Thyroid gland (tissue), 4 donors: ENCODE measurements at regions not wholly inside any gene's neighbourhood (a gene's known extent, or its start where the extent isn't known, plus 50 kb on each side); places are given as distances from the start of the nearest gene placed in this dataset.

Experiments used
- DNase-seq, 2 donors: peaks; one replicate each; pipeline ENCODE4 v3.0.0-alpha.2; 2019
- H3K27ac ChIP-seq, 3 donors: fragments of 200-600 bp; sonication (generic); 1 replicate in 2 of 3; 2 replicates in 1 of 3; pipeline ENCODE4 v1.5.1; 2016 to 2019; ENCODE audit warnings: mild to moderate bottlenecking in 1 of 3, moderate library complexity in 1 of 3
- H3K27me3 ChIP-seq: fragments of 200-600 bp; sonication (generic); one replicate; pipeline ENCODE4 v1.5.1; 2019
- H3K36me3 ChIP-seq, 2 donors: fragments of 200-600 bp; sonication (generic); one replicate each; pipeline ENCODE4 v1.5.1; 2016 to 2019
- H3K4me1 ChIP-seq, 2 donors: fragments of 200-600 bp; sonication (generic); one replicate each; pipeline ENCODE4 v1.5.1; 2017 to 2019
- H3K4me3 ChIP-seq, 3 donors: fragments of 200-600 bp; sonication (generic); replicated peaks in 1 of 3; 1 replicate in 2 of 3; 2 replicates in 1 of 3; pipeline ENCODE4 v1.5.1; 2016; ENCODE audit warnings: mild to moderate bottlenecking in 1 of 3
- H3K9me3 ChIP-seq: fragments of 200-600 bp; sonication (generic); one replicate; pipeline ENCODE4 v1.5.1; 2017
- CTCF ChIP-seq, 6 experiments: fragments of 200-600 bp in 3 of 6; fragments of 450-650 bp in 3 of 6; sonication (generic) in 3 of 6; IDR thresholded peaks; one replicate each; pipeline ENCODE4 v1.5.1; 2016 to 2019; ENCODE audit warnings: antibody characterized with exemption in 6 of 6, mild to moderate bottlenecking in 2 of 6, inconsistent platforms in 1 of 6, moderate library complexity in 1 of 6
- POLR2A ChIP-seq, 2 donors: fragments of 450-650 bp; IDR thresholded peaks; one replicate each; pipeline ENCODE4 v1.6.1; 2017; ENCODE audit warnings: antibody characterized with exemption in 2 of 2, mild to moderate bottlenecking in 2 of 2, moderate library complexity in 1 of 2
- WGBS, 2 donors: methylation state at CpG; one replicate each; pipeline ENCODE4 v1.1.5; 2017; 5-methylcytosine and 5-hydroxymethylcytosine counted together
- intact Hi-C: fragments of 100-400 bp; cut with DNase I; formaldehyde crosslinking; loops from one replicate; pipeline ENCODE4 v1.15.1; 2023

DNA sequence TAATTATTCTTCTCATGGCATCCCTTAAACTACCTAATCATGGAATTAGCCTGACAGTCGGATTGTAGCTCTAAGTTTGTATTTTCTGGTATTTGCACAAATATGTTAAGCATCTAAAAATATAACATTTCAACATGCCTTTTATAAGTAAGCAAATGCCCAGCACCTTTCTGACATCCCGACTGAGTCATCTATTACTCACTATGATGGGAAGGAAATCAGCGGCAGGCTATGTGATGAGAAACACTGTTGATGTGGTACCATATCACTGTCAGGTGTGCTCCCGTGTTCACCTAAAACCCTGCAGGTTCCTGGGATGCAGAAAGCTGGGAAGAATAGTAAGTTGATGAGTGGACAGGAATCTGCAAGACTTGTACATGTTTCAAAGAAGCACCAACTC, 367.8 kb upstream of the IL12A start:
- Histone ChIP-seq H3K9me3 (no peaks in the 10 kb centered on the region), H3K27me3 (no peaks in the 10 kb centered on the region), H3K36me3 (no peaks in the 10 kb centered on the region), H3K27ac (no peak overlapping the region), H3K4me3 (no peak overlapping the region), H3K4me1 (no peaks in the 10 kb centered on the region)
- no peak for DNase-seq
- WGBS, 2 donors = 82 to 85% methylated on average over 4 of the region's 4 CpGs
- intact Hi-C loops = no loop called here
- TF ChIP-seq POLR2A (IDR thresholded peaks at IDR 0.05) = no peak
- no peak for TF ChIP-seq CTCF (IDR thresholded peaks at IDR 0.05)

- H3K9me3 ChIP-seq = no peaks in the 10 kb centered on the region
- TF ChIP-seq CTCF (IDR thresholded peaks at IDR 0.05) = no peak
- TF ChIP-seq POLR2A (IDR thresholded peaks at IDR 0.05) = no peak
- no peaks in the 10 kb centered on the region for H3K4me1 ChIP-seq
- WGBS, 2 donors = 75 to 87% methylated on average over 2 of the region's 2 CpGs
- H3K36me3 ChIP-seq = no peaks in the 10 kb centered on the region
- no peak overlapping the region for H3K27ac ChIP-seq
- no peaks in the 10 kb centered on the region for H3K27me3 ChIP-seq
- H3K4me3 ChIP-seq = no peak overlapping the region
- no peak for DNase-seq
- intact Hi-C loops = no loop called here
These were observed 364.0 kb upstream of the IL12A start for GRCh38 chr3:159624616-159625015.

DNA sequence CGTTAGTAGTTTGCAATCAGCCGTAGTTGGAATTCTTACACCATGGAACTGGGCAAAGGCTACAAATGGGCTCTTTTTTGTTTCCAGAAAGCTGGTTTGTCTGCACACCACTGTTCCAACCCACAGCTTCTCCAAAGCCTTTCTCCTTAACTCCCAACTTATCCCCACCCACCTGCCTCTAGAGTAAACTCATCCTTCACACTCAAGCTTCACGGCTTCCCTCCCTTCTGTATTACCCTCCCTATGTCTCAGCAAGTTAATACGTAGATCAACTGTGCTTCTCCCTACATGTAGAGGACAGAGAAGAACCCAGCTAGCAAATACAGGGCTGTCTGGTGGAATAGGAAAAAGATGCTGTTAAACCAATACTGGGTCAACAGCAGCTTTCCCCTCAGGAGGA, 363.0 kb upstream of the IL12A start:
- WGBS, 2 donors = 84 to 85% methylated on average over 4 of the region's 4 CpGs
- no peak for DNase-seq
- TF ChIP-seq POLR2A (IDR thresholded peaks at IDR 0.05) (no peak), CTCF (IDR thresholded peaks at IDR 0.05) (no peak)
- H3K4me1 ChIP-seq = no peaks in the 10 kb centered on the region
- intact Hi-C loops = no loop called here
- H3K4me3 ChIP-seq = no peak overlapping the region
- no peak overlapping the region for H3K27ac ChIP-seq
- no peaks in the 10 kb centered on the region for H3K9me3 ChIP-seq
- H3K27me3 ChIP-seq = no peaks in the 10 kb centered on the region
- H3K36me3 ChIP-seq = no peaks in the 10 kb centered on the region

DNA sequence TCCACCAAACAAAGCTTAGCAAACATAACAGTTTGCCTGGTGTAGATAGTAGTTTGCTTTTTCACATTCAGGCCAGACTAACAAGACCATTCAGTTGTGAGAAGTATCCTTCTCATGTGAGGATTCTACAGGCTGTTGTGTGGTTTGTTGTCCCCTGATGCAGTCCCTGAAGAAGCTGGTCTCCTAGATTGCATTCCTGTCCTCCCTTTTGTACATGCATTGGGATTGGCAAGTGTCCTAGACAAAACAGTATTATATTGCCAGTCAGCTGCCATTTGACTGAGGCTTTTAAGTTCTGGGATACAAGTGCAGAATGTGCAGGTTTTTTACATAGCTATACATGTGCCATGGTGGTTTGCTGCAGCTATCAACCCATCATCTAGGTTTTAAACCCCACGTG, 362.0 kb upstream of the IL12A start:
- DNase-seq = no peak
- intact Hi-C loops = no loop called here
- no peaks in the 10 kb centered on the region for H3K4me1 ChIP-seq
- no peaks in the 10 kb centered on the region for H3K9me3 ChIP-seq
- TF ChIP-seq POLR2A (IDR thresholded peaks at IDR 0.05) = no peak
- no peak for TF ChIP-seq CTCF (IDR thresholded peaks at IDR 0.05)
- 68 to 75% methylated on average over 1 of the region's 1 CpG for WGBS, 2 donors
- no peaks in the 10 kb centered on the region for H3K36me3 ChIP-seq
- no peak overlapping the region for H3K4me3 ChIP-seq
- H3K27me3 ChIP-seq = no peaks in the 10 kb centered on the region
- H3K27ac ChIP-seq = no peak overlapping the region

DNA sequence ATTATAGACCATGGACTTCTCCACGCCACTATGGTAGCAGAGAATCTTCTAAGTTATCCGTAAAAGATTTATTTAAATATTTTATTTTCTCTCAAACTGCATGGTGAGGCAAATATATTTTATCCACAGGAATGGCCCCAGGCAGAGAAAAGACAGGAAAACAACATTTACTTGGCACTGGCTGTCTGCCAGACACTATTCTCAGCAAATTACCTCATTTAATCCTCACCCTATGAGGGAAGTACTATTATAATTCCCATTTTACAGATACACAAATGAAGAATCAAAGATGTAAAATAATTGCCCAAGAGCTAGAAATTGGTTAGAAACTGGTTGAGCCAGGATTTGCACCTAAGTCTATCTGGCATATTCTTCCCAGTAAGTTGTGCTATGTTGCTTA, 361.4 kb upstream of the IL12A start:
- DNase-seq = no peak
- Histone ChIP-seq H3K27me3 (no peaks in the 10 kb centered on the region), H3K4me3 (no peak overlapping the region), H3K36me3 (no peaks in the 10 kb centered on the region), H3K4me1 (no peaks in the 10 kb centered on the region), H3K27ac (no peak overlapping the region), H3K9me3 (no peaks in the 10 kb centered on the region)
- intact Hi-C loops = no loop called here
- TF ChIP-seq CTCF (IDR thresholded peaks at IDR 0.05) (no peak), POLR2A (IDR thresholded peaks at IDR 0.05) (no peak)
- WGBS, 2 donors = 89 to 95% methylated on average over 2 of the region's 2 CpGs
